ENCODE measurements at regions not wholly inside any gene's neighbourhood (a gene's known extent, or its start where the extent isn't known, plus 50 kb on each side); places are given as distances from the start of the nearest gene placed in this dataset.

DNA sequence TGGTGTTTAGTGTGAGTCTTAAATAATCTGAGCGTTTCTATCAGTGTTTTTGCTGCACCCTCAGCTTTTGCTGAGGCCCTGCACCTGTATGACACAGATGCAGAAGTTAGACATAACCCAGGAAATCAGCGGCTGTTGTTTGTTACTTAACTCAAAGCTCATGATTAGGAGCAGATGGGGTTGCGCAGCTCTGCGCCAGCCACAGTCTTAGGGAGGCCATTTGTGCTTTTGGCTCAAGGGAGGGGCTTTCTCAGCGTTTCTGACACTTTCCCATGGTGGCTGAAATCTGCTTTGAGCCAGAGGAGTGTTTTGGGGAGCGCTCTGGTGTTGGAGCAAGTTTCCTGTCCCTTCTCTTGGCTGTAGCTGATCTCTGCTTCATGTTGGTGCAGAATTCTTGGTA is 433.8 kb downstream of the NAF1 start:
- no peak for DNase-seq (ENCODE audit: low read depth, low spot score)

DNA sequence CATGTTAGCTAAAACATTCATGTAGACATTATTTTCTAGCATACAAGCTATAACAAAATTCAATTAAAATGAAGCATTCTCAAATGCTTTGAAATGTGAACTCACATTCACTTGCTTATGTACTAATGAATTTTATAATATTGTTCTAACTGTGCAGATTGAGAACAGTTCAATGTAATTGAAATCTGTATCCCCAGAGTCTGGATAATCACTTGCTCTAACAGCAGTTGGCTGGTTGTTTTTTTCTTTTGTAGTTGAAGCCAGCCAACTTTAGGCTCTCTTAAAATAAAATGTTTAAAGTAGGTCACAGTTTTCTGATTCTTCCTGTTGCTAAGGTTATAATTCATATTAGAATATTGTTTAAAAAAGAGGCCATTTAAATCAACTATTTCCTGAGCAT is 438.9 kb downstream of the NAF1 start:
- DNase-seq (ENCODE audit: low read depth, low spot score): no peak

DNA sequence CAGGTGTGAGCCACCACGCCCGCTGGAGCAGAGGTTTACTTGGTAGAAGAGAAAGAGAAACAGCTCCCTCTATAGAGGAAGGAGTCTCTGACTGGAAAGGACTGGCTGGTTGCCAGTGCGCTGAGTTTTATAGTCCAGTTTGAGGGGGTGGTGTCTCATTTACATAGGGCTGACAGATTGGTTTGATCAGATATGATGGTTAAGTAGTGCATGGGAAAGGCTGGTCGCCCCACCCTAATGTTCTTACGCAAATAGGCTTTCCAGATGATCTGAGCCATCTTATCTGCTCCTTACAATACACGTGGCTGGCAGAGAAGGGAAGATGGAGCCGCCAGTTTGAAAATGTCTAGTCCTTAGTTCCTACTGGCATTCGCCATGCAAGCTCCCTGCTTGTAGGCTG is 439.5 kb downstream of the NAF1 start:
- DNase-seq (ENCODE audit: low read depth, low spot score): no peak

DNA sequence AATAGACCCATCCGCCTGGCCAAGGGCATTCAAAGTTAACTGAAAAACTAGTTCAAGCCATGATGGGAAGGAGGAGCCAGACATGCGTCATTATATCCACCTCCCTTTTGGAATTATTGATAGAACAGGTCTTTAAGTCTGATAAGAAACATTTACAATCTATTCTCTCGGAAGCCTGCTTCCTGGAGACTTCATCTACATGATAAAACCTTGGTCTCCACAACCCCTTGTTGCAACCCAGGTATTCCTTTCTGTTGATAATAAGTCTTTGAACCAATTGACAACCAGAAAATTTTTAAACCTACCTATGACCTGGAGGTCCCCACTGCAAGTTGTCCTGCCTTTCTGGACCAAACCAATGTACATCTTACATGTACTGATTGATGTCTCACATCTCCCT is 451.3 kb downstream of the NAF1 start:
- no peak for DNase-seq (ENCODE audit: low read depth, low spot score)

DNA sequence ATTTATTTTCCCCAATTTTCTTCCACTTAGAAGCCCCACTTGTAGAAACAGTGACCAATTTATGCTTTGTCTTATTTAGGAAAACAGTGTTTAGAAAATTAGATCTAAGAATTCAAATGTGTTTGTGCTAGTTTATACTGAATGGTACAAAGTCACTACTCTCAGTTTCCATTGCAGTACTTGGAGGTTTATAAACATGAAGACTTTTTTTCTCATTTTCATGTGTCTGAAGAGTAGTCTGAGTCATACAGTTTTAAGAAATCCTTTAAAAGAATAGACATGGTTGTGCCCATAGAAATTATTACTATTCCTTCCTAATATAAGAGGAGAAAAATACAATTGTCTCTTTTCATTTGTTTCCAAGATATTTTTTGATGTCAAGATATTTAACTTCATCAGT is 458.7 kb downstream of the NAF1 start:
- DNase-seq (ENCODE audit: low read depth, low spot score): no peak

DNA sequence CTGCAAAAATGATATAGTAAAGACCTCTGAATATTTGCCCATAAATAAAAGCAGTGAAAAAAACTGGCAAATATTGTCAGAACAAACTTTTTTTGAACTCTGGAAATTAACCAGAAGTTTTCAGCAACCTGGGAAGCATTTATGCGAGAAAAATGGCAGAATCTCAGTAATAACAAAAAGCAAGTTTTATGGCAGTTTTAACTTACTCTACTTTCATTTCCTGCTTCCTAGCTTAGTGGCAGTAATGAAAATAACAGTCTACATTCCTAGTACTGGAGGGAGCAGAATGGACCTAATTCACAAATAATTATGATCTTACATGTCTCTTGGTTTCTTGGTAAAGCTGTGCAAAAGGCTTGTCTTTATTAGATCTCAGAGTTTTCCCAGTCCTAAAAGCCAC is 460.1 kb downstream of the NAF1 start:
- DNase-seq (ENCODE audit: low read depth, low spot score): no peak

DNA sequence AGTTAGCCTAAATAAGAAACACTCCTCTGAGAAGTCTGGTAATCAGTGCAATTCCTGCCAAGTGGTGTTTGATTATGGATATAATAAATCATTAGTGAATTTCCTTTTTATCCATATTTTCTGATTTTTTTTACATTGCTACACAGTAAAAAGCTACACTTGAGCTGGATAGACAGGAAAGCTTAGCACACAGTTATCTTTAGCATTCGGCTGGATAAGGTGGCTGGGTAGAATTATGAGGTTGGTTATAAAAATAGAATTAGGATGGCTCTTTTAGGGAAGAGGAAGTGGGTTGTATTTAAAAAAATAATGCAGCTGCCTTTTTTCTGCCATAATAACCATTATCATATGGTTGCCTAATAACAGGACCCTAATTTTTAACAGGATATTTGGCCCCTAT is 460.6 kb downstream of the NAF1 start:
- no peak for DNase-seq (ENCODE audit: low read depth, low spot score)

DNA sequence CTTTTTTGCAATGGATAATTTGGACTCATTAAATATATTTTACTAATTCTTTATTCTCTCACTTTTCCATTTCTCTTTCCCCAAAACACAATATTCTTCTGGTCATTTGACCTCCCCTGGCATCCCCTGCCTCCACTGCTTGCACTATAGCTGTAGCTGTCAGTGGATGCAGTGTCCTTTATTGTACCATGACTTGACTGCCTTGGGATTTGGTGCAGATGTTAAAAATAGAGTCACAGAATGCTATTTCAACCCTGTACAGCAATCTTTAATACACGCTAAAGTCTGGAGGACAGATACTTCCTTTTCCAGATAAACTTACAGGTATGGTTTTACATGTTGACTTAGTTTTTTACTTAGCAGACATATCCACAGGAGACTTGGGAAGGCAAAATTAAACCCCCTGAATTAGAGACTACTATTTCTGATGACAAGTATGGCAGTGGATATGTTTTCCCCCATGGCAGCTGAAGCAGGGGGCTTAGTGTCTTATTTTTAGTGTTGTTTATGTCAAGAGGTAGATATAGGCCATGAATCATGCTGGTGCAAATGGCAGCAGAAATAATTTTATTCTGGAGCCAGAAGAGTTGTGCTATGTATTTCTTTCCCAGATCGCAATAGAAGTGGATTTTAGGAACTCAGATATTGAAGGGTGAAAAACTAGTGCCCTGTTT is 461.4 kb downstream of the NAF1 start:
- no peak for DNase-seq (ENCODE audit: low read depth, low spot score)

DNA sequence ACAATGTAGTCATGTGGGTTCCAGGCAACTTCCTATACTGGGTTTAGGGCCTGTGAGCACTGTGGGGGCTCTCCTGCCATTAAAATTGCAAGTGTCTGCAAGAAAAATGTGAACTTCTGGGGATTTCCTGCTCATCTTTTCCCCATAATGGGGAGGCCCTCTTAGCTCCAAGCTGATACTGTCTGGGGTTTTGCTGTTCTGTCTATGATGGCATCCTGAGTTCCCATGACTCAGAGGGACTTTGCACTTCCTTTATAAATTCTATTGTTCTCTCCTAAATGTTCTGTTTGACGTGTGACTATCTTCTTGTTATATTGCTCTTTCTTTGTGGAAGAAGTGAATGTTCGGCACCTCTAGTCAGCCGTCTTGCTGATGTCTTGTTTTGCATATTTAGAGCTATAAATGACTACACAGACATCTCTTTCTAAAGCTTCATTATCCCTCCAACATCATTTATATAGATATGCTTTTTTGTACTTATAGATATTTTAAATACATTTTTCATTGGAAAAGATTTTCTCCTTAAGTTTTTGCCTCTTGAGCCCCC is 465.8 kb downstream of the NAF1 start:
- DNase-seq (ENCODE audit: low read depth, low spot score): no peak

DNA sequence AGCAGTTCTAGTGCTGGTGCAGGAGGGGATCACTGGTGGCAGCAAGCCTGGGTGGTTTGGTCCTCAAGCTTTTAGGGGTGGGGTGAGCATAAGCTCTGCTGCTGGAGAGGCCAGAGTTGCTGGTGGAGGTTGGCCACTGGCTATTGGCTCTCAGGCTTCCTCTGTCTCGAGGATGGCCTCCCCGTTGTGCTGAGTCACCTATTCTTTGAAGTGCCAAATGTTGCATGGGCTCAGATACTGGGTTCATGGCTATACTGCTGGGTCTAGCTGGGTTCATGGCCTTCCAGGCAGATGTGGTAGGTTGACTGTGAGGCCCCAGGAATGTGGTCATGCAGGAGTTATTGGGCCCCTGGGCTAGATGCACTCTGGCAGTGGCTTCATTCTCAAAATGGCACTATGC is 466.3 kb downstream of the NAF1 start:
- DNase-seq (ENCODE audit: low read depth, low spot score): no peak

DNA sequence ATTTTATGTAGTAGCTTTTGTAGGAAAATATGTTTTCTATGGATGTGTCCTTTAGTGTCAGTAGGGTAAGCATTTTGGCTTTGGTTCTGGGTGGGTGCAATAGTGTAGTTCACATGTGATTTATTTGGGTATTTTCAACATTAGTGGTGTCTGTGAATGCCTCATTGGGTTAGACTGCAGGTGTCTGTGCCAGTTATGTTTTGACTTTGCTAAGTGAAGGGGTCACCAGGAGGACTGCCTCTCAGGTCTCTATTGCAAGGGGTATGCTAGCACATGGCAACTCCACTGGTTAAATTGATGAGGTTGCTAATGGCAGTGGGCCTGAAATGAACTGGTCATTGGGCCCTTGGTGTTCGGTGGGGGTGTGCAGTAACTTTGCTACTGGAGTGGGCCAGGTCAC is 467.1 kb downstream of the NAF1 start:
- DNase-seq (ENCODE audit: low read depth, low spot score): no peak

DNA sequence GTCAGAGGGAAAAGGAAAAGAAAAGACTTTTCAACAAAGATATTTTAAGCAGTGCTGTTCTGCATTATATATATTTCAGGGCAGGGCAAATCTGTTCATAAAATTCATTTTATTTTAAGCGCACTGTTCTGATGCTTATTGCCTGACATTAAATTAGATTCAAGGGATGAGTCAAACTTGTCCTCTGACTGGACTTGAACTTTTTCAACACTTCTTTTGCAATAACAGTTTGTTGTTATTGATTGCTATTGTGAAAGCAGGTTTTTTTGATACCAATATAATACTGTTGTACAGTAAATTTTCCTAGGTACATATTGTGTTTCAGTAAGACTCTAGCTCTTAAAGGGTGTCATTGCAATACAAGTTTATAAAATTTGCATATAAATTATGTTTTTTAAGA is 481.3 kb downstream of the NAF1 start:
- DNase-seq (ENCODE audit: low read depth, low spot score): no peak

DNA sequence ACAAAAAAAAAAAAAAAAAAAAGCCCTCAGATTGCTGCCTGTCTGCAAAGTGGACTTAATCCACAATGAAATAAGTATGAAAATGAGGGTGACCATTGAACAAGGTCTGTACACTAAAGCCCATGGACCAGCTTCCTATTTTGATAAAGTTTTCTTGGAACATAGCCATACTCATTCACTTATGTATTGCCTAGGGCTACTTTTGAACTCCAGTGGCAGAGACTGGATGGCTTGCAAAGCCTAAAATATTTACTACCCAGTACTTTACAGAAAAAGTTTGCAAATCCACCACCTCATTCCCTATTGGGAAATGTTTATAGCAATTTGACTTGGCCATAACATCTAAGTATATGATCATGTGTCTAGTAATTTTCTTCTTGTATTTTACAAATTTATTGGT is 481.7 kb downstream of the NAF1 start:
- no peak for DNase-seq (ENCODE audit: low read depth, low spot score)

DNA sequence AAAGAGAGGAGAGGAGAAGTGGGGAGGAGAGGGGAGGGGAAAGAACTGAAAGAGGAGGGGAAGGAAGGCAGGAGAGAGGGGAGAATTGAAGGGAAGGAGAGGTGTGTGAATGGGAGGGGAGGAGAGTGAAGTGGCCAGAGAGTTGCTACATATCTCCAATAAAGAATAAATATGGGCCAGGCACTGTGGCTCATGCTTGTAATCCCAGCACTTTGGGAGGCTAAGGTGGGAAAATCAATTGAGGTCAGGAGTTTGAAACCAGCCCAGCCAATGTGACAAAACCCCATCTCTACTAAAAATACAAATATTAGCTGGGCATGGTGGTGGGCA is 482.4 kb downstream of the NAF1 start:
- DNase-seq (ENCODE audit: low read depth, low spot score): no peak

DNA sequence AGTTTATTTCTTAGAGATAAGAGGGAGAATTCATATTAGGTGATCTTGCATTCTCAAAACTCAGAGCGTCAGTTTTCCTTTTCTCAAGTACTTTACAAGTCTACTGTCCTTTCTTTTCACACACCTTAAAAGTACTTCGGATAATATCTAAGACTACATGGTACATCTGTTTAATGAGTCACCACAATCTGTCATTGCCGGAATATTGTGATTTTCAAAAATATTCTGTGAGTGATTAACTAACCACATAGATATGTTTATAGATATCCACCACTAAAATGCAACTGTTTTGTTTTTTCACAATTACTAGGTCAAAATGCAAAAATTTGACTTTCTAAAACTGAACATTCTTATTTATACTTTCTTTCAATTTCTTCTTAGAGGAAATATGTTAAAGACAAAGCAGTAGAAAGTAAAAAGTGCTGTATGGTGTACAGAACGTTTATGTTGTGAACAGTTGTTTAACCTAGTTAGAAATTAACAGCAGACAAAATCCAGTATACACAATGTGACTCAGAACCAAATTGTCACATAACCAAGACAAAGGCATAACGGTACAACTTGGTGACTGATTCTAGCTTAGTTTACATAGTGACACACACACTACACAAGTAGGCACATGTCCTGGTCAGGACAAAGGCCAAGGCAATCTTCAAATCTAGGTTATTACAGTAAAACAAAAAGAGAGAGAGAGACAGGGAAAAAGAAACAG is 482.9 kb downstream of the NAF1 start:
- peak; percentile 13 for DNase-seq (ENCODE audit: low read depth, low spot score)

DNA sequence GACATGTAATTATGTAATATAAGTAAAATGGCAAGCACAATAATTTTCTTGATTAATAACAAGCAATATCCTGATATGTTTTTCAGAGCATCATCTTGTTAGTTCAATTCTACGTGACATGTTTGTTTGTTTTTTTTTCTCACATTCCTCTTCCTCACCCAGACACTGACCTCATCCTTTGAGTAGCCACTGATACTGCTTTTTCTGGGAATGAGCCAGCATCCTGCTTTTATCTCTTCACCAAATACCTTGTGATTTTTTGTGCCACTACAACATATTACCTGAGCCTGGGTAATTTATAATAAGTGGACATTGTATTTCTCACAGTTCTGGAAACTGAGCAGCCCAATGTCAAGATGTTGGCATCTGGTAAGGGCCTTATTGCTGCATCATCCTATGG is 484.0 kb downstream of the NAF1 start:
- peak; percentile 16 for DNase-seq (ENCODE audit: low read depth, low spot score)

DNA sequence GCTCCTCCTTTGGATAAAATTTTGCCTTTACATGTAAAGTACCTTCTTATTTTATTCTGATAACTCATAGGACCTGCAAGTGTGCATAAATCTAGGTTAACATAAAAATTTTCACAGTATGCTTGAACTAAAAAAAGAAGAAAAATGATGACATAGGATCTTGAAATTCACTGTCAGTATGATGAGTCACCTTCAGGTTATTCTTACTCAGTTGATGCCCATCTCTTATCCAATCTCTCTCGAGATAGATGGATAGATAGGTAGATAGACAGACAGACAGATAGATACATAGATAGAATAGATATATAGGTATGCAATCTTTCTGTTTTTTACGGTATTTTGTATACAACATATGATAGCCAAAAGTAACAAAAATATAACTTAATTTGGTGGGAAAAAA is 485.5 kb downstream of the NAF1 start:
- DNase-seq (ENCODE audit: low read depth, low spot score): no peak

DNA sequence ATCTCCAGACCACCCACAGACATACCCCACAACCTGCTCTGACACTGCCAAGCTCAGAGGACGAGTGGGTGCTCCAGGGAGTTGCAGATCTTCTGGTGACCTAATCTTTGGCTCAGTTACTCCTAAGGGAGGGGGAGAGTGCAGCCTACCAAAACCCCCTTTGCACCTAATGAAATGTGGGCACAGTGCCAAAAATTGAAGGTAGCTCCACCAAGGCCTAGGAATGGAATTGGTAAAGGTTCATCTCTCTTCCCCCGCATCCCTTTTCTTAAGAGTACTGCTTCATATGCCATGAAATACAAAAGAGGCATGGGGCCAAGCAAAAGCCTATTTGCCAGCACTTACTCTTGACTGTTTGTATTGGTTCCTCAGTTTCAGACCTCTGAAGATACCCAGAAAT is 491.0 kb downstream of the NAF1 start:
- DNase-seq (ENCODE audit: low read depth, low spot score): no peak

DNA sequence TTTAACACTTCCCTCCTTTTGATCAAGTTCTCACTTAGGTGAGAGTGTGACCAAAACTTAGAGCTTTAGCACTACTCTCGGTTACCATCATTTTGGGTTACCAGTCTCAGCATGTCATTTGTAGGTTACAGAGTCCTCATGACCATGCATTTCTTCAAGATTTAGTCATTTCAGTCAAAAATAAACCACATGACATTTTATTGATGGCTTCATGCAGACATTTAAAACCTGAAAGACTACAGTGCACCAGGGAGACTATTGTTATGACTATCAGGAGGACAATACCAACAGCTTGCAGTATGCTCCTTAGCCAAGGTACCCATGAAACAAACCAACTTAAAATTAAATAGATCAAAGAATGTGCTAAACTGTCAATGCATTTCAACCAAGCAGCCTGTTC is 498.1 kb upstream of the FSTL5 start:
- no peak for DNase-seq (ENCODE audit: low read depth, low spot score)

DNA sequence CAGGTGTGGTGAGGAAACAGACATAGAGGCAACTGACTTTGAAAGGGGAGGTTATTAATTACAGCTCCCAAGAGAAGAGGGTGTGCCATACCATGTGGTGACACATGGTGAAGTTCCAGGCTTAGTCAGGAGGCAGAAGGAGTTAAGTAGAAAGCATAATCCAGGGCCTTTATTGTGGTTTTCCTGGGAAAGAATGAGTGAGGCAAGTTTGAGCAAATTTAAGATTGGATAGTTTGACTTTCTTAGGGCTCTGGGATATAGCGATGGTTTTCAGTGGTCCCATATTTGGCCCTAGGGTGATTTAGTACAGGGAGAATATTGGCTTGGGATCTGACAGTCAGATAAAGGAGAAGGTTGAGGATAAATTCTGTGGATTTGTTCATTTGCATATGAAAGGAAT is 495.9 kb upstream of the FSTL5 start:
- DNase-seq (ENCODE audit: low read depth, low spot score): peak; percentile 6

DNA sequence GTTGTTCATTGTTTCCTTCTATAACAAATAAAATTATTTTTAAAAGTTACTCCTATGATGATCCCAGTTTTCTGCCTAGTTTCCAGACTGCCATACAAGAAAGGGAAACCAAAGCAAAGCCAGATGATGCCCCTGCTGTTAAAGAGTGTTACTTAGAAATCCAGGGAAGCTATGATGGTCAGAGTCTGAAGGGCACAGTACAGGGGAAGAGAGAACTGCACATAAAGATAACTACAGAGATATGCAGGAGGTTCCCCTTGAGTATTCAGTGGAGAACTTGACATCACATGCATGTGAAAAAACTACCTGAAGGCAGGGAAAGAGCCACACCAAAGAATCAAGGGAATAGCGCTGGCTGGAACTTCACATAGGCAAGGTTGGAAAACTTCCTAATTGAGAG is 494.2 kb upstream of the FSTL5 start:
- no peak for DNase-seq (ENCODE audit: low read depth, low spot score)

DNA sequence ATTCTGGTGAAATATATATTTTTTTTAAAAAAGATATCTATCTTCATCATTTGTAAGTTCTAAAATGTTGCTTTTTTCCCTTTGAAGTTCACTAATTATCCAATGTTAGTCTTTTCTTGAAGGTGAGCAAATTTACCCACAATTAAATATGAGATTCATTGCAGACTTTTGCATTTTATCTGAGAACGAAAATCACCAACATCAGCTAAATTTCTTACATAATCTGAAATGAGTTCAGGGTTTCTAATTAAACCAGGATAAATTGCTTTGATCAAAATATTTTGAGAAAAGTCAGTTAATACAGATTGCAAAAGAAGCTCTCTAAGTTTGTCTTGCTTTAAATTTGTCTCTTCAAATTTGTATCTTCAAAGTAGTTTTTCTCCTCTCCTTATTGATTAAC is 486.4 kb upstream of the FSTL5 start:
- no peak for DNase-seq (ENCODE audit: low read depth, low spot score)

DNA sequence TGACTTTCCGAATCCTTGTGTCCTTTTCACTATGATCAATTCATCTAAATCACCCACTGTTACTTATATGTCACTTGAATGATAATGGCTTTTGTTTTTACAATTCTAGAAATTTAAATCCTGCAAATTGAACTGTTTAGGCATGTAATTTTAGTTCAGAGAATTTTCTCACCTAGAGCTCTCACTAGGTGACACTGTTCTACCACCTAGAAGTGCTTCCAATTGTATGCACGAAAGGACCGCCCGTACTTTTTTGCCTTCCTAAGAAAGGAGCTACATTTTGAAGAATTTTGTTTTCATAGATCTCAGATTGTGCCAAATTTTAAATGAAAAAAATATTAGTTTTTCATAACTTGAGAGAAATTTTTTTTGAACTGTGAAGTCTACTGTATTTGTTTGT is 481.6 kb upstream of the FSTL5 start:
- DNase-seq (ENCODE audit: low read depth, low spot score): peak; percentile 12

DNA sequence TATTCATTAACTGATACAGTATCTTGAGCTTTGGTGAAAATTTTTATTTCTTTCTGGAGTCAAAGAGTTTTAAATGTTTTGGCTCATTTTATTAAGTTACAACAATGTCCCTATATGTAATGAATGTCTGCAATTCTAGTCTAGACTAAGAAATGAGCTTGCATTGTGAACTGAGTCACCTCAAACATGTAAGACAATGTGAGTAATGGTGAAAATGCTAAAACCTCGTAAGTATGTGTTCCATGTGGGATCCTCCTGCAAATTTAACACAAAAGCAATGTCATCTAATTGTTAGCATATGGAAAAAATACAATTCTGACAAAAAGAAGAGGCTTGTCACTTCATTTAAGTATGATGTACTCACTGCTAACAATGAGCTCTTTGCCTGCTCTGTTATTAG is 480.5 kb upstream of the FSTL5 start:
- DNase-seq (ENCODE audit: low read depth, low spot score): peak; percentile 40
